ENCODE measurements at regions not wholly inside any gene's neighbourhood (a gene's known extent, or its start where the extent isn't known, plus 50 kb on each side); places are given as distances from the start of the nearest gene placed in this dataset.
"Not testable (repeated sequence)": the region's sequence is repeated elsewhere in the genome, so short reads cannot be mapped to it uniquely, and the experiment has no call there.

- not testable (repeated sequence) for DNase-seq
These were observed 131.7 kb downstream of the TNFRSF13B start for GRCh38 chr17:16840219-16840618.

- DNase-seq, result not testable (repeated sequence)
These were observed 132.4 kb downstream of the TNFRSF13B start for GRCh38 chr17:16839242-16840175.

GRCh38 chr17:16838795-16839194 is 133.1 kb downstream of the TNFRSF13B start:
- DNase-seq, result not testable (repeated sequence)

GRCh38 chr17:16838287-16838686 is 133.6 kb downstream of the TNFRSF13B start:
- not testable (repeated sequence) for DNase-seq

GRCh38 chr17:16837468-16838266 is 134.3 kb downstream of the TNFRSF13B start:
- DNase-seq, result not testable (repeated sequence)

GRCh38 chr17:16836315-16836915 is 135.5 kb downstream of the TNFRSF13B start:
- not testable (repeated sequence) for DNase-seq

- DNase-seq, result not testable (repeated sequence)
These were observed 138.4 kb downstream of the TNFRSF13B start for GRCh38 chr17:16833517-16833916.

- DNase-seq, result not testable (repeated sequence)
These were observed 139.1 kb downstream of the TNFRSF13B start for GRCh38 chr17:16832853-16833252.

- DNase-seq, result not testable (repeated sequence)
These were observed 139.7 kb downstream of the TNFRSF13B start for GRCh38 chr17:16832206-16832605.

GRCh38 chr17:16830770-16831169 is 140.7 kb downstream of the CCDC144A start:
- DNase-seq, result not testable (repeated sequence)

GRCh38 chr17:16830219-16830618 is 140.2 kb downstream of the CCDC144A start:
- not testable (repeated sequence) for DNase-seq

Data from HCEC 1CT (cell line).